Mesothelial cell of epicardium (in vitro differentiated cells): ENCODE measurements at regions not wholly inside any gene's neighbourhood (a gene's known extent, or its start where the extent isn't known, plus 50 kb on each side); places are given as distances from the start of the nearest gene placed in this dataset.

Source experiments
- DNase-seq, 2 experiments: peaks; one replicate each; pipeline ENCODE4 v3.0.0; 2021; ENCODE audit warnings: low spot score in 2 of 2; ENCODE audit not compliant: unreplicated experiment in 2 of 2
- H3K27ac Mint-ChIP-seq: 2 replicates; pipeline ENCODE4 v1.8.0; 2021; ENCODE audit warnings: mixed read lengths
- H3K27me3 Mint-ChIP-seq: 2 replicates; pipeline ENCODE4 v1.8.0; 2021; ENCODE audit warnings: low read depth, mixed read lengths
- H3K36me3 Mint-ChIP-seq: 2 replicates; pipeline ENCODE4 v1.8.0; 2021; ENCODE audit warnings: mixed read lengths
- H3K4me1 Mint-ChIP-seq: 2 replicates; pipeline ENCODE4 v1.8.0; 2021; ENCODE audit warnings: mixed read lengths
- H3K4me3 Mint-ChIP-seq: 2 replicates; pipeline ENCODE4 v1.8.0; 2021; ENCODE audit warnings: mild to moderate bottlenecking, moderate library complexity, mixed read lengths
- H3K9me3 Mint-ChIP-seq: 2 replicates; pipeline ENCODE4 v1.8.0; 2021; ENCODE audit warnings: mixed read lengths
- CTCF ChIP-seq: fragments of 200-600 bp; sonication (generic); IDR thresholded peaks from one replicate; pipeline ENCODE4 v1.5.0; 2021; ENCODE audit warnings: antibody characterized with exemption; ENCODE audit not compliant: unreplicated experiment

GRCh38 chr2:7721413-7721995 is 804.3 kb downstream of the RNF144A start:
- DNase-seq: no peak
- TF ChIP-seq CTCF: no peak
- no peak overlapping the region for H3K27ac Mint-ChIP-seq
- no peak overlapping the region for H3K4me3 Mint-ChIP-seq
- peaks cover 23% of the 10 kb centered on the region for H3K4me1 Mint-ChIP-seq
- no peaks in the 10 kb centered on the region for H3K27me3 Mint-ChIP-seq
- H3K36me3 Mint-ChIP-seq: no peaks in the 10 kb centered on the region
- peaks cover 4% of the 10 kb centered on the region for H3K9me3 Mint-ChIP-seq

GRCh38 chr2:7722212-7722910 is 805.1 kb downstream of the RNF144A start:
- Mint-ChIP-seq H3K4me3 (no peak overlapping the region), H3K9me3 (peaks cover 4% of the 10 kb centered on the region), H3K4me1 (peaks cover 23% of the 10 kb centered on the region), H3K27ac (no peak overlapping the region), H3K27me3 (no peaks in the 10 kb centered on the region), H3K36me3 (no peaks in the 10 kb centered on the region)
- TF ChIP-seq CTCF: no peak
- DNase-seq: no peak

DNA sequence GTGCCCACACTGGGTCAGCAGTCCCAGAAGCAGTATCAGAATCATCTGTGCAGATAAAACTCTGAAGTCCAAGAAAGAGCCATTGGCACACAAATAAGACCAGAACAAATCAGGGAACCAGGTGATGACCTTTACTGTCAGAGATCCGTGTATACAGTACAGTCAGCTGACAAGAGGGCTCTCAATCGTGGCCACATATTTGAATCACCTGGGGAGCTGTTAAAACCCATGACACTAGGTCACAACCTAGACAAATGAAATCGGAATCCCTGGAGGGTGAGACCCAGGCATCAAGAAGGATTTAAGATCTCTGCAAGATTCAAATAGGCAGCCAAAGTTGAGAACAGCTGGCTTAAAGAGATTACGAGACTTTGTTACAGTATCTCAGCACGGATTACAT is 807.1 kb downstream of the RNF144A start:
- Mint-ChIP-seq H3K9me3 (no peaks in the 10 kb centered on the region), H3K4me3 (no peak overlapping the region), H3K27me3 (no peaks in the 10 kb centered on the region), H3K36me3 (no peaks in the 10 kb centered on the region), H3K27ac (no peak overlapping the region), H3K4me1 (peaks cover 23% of the 10 kb centered on the region)
- no peak for DNase-seq
- no peak for TF ChIP-seq CTCF

DNA sequence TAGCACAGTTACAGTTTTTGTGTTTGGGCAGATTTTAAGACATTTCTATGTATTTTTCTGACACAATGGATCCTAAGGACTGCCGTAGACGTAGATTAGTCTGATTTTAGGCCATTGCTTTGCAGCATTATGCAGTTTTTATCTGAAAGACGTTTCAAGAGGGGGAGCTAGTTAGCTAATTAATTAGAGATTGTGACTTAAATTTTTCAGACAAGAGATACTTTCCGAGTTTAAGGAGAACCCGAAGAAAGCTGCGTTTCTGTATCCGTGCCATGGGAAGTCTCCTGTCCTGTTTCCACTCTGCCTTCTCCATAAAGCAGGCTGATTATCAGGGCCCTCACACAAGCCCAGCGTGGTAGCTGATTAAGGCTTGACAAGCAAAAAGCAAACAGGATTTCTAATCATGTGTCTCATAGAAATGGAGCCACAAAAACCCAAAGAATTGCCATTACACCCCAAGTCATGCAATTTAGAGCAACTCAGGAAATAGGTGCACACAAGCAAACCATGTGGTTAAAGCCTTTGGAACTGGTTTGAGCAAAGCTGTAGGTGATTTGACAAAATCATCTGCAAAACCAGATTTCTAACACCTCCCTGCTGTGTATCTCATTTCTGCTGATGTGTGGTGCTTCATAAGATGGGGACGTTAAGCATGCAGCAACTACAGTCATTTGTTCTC is 808.1 kb downstream of the RNF144A start:
- no peaks in the 10 kb centered on the region for H3K27me3 Mint-ChIP-seq
- no peak for DNase-seq
- H3K27ac Mint-ChIP-seq: peak overlapping the region; percentile 5

GRCh38 chr2:7725850-7726242 is 808.6 kb downstream of the RNF144A start:
- DNase-seq: no peak
- Mint-ChIP-seq H3K27me3 (no peaks in the 10 kb centered on the region), H3K27ac (no peak overlapping the region), H3K9me3 (no peaks in the 10 kb centered on the region), H3K4me1 (peaks cover 23% of the 10 kb centered on the region), H3K36me3 (no peaks in the 10 kb centered on the region), H3K4me3 (no peak overlapping the region)
- TF ChIP-seq CTCF: no peak

More for the DNA sequence above, 808.1 kb downstream of the RNF144A start:
- no peak for TF ChIP-seq CTCF
- H3K4me3 Mint-ChIP-seq: no peak overlapping the region
- no peaks in the 10 kb centered on the region for H3K9me3 Mint-ChIP-seq
- H3K36me3 Mint-ChIP-seq: no peaks in the 10 kb centered on the region
- H3K4me1 Mint-ChIP-seq: peaks cover 23% of the 10 kb centered on the region
